CD8-positive, alpha-beta memory T cell (primary cell): ENCODE measurements at regions not wholly inside any gene's neighbourhood (a gene's known extent, or its start where the extent isn't known, plus 50 kb on each side); places are given as distances from the start of the nearest gene placed in this dataset.

Source experiments
- CTCF ChIA-PET: fragments of 350-600 bp; sonication (Branson Sonifier 250); formaldehyde crosslinking; loops from one replicate; lab custom pipeline; 2021; ENCODE audit warnings: antibody characterized with exemption; lab: Charles Lee
- POLR2A ChIA-PET: fragments of 350-600 bp; sonication (Branson Sonifier 250); formaldehyde crosslinking; loops from one replicate; lab custom pipeline; 2021; ENCODE audit warnings: antibody characterized with exemption; lab: Charles Lee
- DNase-seq, 5 donors: peaks; one replicate each; pipeline versions ENCODE4 v3.0.0 to v3.0.0-alpha.2; 2020 to 2022; ENCODE audit warnings: mixed read lengths in 1 of 5
- H3K27ac ChIP-seq: one replicate; pipeline ENCODE4 v1.7.0; 2013; ENCODE audit warnings: low read depth, mild to moderate bottlenecking, low read length, moderate library complexity
- H3K27me3 ChIP-seq: 2 replicates; pipeline ENCODE4 v1.7.0; 2013; ENCODE audit warnings: low read length, mild to moderate bottlenecking; ENCODE audit not compliant: insufficient read depth, poor library complexity, severe bottlenecking
- H3K36me3 ChIP-seq: 2 replicates; pipeline ENCODE4 v1.7.0; 2013; ENCODE audit warnings: mild to moderate bottlenecking, low read length, moderate library complexity; ENCODE audit not compliant: insufficient read depth
- H3K4me1 ChIP-seq: 2 replicates; pipeline ENCODE4 v1.7.0; 2013; ENCODE audit warnings: mild to moderate bottlenecking, low read length, moderate library complexity; ENCODE audit not compliant: insufficient read depth
- H3K4me3 ChIP-seq: 2 replicates; pipeline ENCODE4 v1.7.0; 2013; ENCODE audit warnings: mild to moderate bottlenecking, low read length
- H3K9me3 ChIP-seq: 2 replicates; pipeline ENCODE4 v1.7.0; 2013; ENCODE audit warnings: mild to moderate bottlenecking, low read length
- H3K27ac Mint-ChIP-seq, 8 donors: one replicate each; pipeline ENCODE4 v1.8.0; 2020 to 2021; ENCODE audit warnings: mixed read lengths in 8 of 8, mild to moderate bottlenecking in 6 of 8, inconsistent platforms in 3 of 8, moderate library complexity in 3 of 8
- H3K27me3 Mint-ChIP-seq, 2 donors: one replicate each; pipeline ENCODE4 v1.8.0; 2020 to 2021; ENCODE audit warnings: mixed read lengths in 2 of 2, mild to moderate bottlenecking in 1 of 2, moderate library complexity in 1 of 2
- H3K36me3 Mint-ChIP-seq, 3 donors: one replicate each; pipeline ENCODE4 v1.8.0; 2020 to 2021; ENCODE audit warnings: mixed read lengths in 3 of 3, inconsistent platforms in 1 of 3, mild to moderate bottlenecking in 1 of 3
- H3K4me1 Mint-ChIP-seq, 3 donors: one replicate each; pipeline ENCODE4 v1.8.0; 2020 to 2021; ENCODE audit warnings: mixed read lengths in 3 of 3, inconsistent platforms in 1 of 3, mild to moderate bottlenecking in 1 of 3
- H3K4me3 Mint-ChIP-seq, 7 donors: one replicate each; pipeline ENCODE4 v1.8.0; 2020 to 2021; ENCODE audit warnings: mixed read lengths in 7 of 7, mild to moderate bottlenecking in 6 of 7, moderate library complexity in 4 of 7, inconsistent platforms in 2 of 7
- H3K9me3 Mint-ChIP-seq, 5 donors: one replicate each; pipeline ENCODE4 v1.8.0; 2020 to 2022; ENCODE audit warnings: mixed read lengths in 5 of 5, mild to moderate bottlenecking in 3 of 5, moderate library complexity in 2 of 5, inconsistent platforms in 1 of 5

DNA sequence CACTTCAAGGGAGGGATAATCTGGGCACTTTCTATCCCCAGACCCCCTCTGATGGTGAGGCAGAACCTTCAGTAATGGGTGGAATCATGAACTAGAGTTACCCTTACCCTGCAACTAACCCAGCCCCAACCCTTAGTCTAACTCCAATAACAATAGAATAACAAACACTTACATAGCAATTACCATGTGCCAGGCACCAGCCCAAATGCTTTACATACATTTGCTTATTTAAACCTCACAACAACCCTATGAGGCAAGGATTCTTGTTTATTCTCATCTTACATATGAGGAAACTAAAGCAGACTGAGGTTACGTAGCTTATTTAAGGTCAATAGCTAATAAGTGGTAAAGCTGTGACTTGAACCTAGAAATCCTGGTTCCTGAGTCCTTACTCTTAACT, 132.8 kb downstream of the CYP26B1 start:
- Mint-ChIP-seq H3K27me3 (no peaks in the 10 kb centered on the region), H3K4me1 (no peaks in the 10 kb centered on the region), H3K36me3 (no peaks in the 10 kb centered on the region), H3K27ac (no peak overlapping the region), H3K9me3 (peaks cover 0 to 2% (median 0%) of the 10 kb centered on the region in 5 donors), H3K4me3 (no peak overlapping the region)
- DNase-seq: no peak
- no peaks in the 10 kb centered on the region for H3K9me3 ChIP-seq
- H3K4me1 ChIP-seq: no peaks in the 10 kb centered on the region
- no peaks in the 10 kb centered on the region for H3K36me3 ChIP-seq
- H3K27ac ChIP-seq: no peak overlapping the region
- POLR2A ChIA-PET: no interaction called here
- CTCF ChIA-PET: no interaction called here
- H3K4me3 ChIP-seq: no peak overlapping the region
- H3K27me3 ChIP-seq: no peaks in the 10 kb centered on the region

DNA sequence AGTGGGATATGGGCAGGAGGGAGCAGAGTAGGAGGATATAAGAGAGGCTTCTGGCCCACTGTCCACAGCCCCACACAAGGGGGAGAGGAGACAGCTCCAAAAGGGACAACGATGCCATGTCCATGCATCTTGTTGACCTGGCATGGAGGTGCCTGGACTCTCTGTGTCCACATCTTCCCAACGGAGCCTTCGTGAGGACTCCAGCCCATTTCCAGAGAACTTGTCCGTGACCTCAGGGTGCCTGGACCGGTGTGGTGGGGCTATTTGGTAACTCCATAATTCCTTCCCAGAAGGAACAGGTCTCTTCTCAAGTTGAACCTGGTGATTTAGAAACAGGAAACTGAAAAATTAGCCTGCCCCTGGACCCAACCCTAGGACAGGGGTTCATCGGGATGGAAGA, 133.9 kb downstream of the CYP26B1 start:
- DNase-seq: no peak
- Mint-ChIP-seq H3K27ac (no peak overlapping the region), H3K9me3 (peaks cover 0 to 2% (median 0%) of the 10 kb centered on the region in 5 donors), H3K36me3 (no peaks in the 10 kb centered on the region), H3K27me3 (peaks cover 0 to 3% of the 10 kb centered on the region in 2 donors), H3K4me1 (no peaks in the 10 kb centered on the region), H3K4me3 (no peak overlapping the region)
- Histone ChIP-seq H3K9me3 (no peaks in the 10 kb centered on the region), H3K4me1 (no peaks in the 10 kb centered on the region), H3K27me3 (no peaks in the 10 kb centered on the region), H3K4me3 (no peak overlapping the region), H3K36me3 (no peaks in the 10 kb centered on the region), H3K27ac (no peak overlapping the region)
- POLR2A ChIA-PET: no interaction called here
- CTCF ChIA-PET: no interaction called here

DNA sequence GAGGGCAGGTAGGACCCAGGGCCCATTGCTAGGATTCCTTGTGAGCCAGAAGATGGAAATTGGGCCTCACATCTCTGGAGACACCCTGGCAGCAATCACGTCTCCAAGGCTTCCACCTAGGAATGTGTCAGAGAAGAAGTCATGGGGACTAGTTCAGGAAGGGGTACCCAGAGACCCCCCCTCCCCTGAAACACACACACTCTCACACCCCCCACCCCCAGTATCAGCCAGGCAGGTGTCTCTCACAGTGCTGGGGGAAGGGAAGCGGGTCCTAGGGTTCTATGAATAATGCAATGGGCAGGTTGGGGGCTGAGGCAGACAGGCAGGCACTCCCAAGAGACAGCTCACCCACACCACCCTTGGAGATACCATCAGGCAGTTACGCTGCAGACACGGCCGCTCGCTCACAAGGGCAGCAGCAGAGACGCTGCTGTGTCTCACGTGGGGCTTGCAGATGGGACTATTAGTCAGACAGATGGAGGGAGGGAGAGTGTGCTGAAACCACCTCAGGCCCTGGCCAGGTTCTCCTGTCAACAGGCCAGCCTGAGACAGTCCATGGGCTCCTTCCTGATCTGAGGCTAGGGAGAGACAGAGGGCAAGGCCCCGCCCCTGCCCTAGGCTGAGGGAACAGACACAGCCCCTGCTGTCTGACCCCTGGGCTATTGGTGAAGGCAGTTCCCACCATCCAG, 134.6 kb downstream of the CYP26B1 start:
- no peak overlapping the region for H3K27ac ChIP-seq
- H3K27me3 ChIP-seq: no peaks in the 10 kb centered on the region
- Mint-ChIP-seq H3K36me3 (no peaks in the 10 kb centered on the region), H3K27ac (no peak overlapping the region), H3K9me3 (peaks cover 0 to 2% (median 0%) of the 10 kb centered on the region in 5 donors), H3K4me1 (no peaks in the 10 kb centered on the region), H3K4me3 (no peak overlapping the region), H3K27me3 (peaks cover 0 to 3% of the 10 kb centered on the region in 2 donors)
- no peaks in the 10 kb centered on the region for H3K36me3 ChIP-seq
- ChIA-PET CTCF (no interaction called here), POLR2A (no interaction called here)
- H3K4me3 ChIP-seq: no peak overlapping the region
- DNase-seq: no peak
- H3K4me1 ChIP-seq: no peaks in the 10 kb centered on the region
- no peaks in the 10 kb centered on the region for H3K9me3 ChIP-seq

DNA sequence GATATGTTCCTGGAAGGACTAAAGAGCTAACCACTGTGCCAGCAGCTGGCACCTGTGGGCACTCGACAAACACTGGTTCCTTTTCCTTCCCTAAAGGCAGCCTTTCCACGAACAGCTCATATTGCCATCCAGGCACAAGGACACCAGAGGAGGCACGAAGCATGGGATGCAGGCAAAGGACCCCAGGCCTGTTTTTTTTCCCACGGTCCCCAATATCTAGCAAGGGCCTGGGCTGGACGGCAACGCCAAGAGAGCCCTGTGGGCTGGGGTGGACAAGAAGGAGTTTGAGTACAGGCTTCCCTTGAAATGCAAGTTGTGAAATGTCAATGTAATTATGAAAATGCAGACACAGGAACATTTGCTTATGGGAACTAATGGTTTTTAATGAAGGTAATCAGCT, 135.9 kb downstream of the CYP26B1 start:
- H3K9me3 ChIP-seq: no peaks in the 10 kb centered on the region
- H3K36me3 ChIP-seq: no peaks in the 10 kb centered on the region
- no peak overlapping the region for H3K4me3 ChIP-seq
- no peaks in the 10 kb centered on the region for H3K4me1 ChIP-seq
- no peaks in the 10 kb centered on the region for H3K27me3 ChIP-seq
- peaks cover 0 to 3% of the 10 kb centered on the region in 2 donors for H3K27me3 Mint-ChIP-seq
- H3K4me1 Mint-ChIP-seq: no peaks in the 10 kb centered on the region
- no peak overlapping the region for H3K27ac Mint-ChIP-seq
- ChIA-PET POLR2A (no interaction called here), CTCF (no interaction called here)
- no peak overlapping the region for H3K4me3 Mint-ChIP-seq
- no peaks in the 10 kb centered on the region for H3K36me3 Mint-ChIP-seq
- no peak for DNase-seq
- no peak overlapping the region for H3K27ac ChIP-seq
- peaks cover 0 to 2% (median 0%) of the 10 kb centered on the region in 5 donors for H3K9me3 Mint-ChIP-seq

DNA sequence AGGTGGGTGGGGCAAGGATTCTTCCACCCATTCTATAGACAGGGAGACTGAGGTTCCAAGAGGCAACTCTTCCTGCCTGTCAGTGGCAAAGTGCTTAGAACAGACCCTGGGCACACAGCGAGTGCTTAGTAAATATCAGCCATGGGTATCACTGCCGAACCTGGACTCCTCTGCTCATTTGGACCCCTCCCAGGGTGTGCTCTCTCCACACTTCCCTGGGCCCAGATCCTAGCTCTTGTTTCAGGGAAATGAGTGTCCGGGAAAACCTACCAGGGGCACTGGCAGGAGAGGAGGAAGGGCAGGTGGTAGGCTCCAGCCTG, 136.3 kb downstream of the CYP26B1 start:
- Histone ChIP-seq H3K9me3 (no peaks in the 10 kb centered on the region), H3K36me3 (no peaks in the 10 kb centered on the region), H3K4me3 (no peak overlapping the region), H3K27ac (no peak overlapping the region), H3K27me3 (no peaks in the 10 kb centered on the region), H3K4me1 (no peaks in the 10 kb centered on the region)
- Mint-ChIP-seq H3K36me3 (no peaks in the 10 kb centered on the region), H3K27ac (no peak overlapping the region), H3K4me1 (no peaks in the 10 kb centered on the region), H3K9me3 (peaks cover 0 to 2% (median 0%) of the 10 kb centered on the region in 5 donors), H3K27me3 (peaks cover 0 to 3% of the 10 kb centered on the region in 2 donors), H3K4me3 (no peak overlapping the region)
- CTCF ChIA-PET: no interaction called here
- POLR2A ChIA-PET: no interaction called here
- DNase-seq: no peak

DNA sequence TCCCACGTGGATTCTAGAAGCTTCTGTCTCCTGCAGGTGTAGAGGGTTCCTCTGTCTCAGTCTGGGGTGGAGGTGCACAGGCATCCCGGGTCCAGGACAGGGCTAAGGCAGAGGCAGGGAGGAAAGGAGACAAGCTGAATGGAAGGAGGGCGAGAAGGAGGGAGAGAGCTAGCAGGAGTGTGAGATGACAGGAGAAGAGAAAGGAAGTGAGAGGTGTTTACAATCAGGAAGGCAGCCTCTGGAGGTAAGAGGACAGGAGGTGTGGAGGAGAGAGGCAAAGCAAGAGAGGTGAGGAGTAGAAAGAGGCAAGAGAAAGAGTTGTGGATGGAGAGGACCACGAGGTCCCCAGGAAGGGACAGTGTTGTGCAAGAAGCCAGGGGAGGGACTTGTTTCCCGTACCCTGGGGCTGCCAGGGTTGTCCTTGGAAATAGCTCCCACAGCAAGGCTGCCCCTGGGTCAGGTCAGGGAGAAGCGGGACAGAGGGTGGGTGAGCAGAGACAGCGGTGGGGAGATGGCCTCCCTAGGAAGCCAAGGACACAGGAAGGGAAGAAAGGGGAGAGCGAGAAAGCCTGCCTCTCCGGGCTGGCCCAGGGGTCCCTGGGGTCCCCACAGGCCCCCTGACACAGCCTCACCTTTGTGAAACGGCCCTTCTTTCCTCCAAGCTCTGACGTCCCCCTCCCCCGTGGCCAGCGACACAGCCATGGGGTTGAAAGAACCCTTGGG, 136.9 kb downstream of the CYP26B1 start:
- no peak overlapping the region for H3K4me3 ChIP-seq
- no peak overlapping the region for H3K4me3 Mint-ChIP-seq
- peaks cover 0 to 3% of the 10 kb centered on the region in 2 donors for H3K27me3 Mint-ChIP-seq
- peaks cover 0 to 2% (median 0%) of the 10 kb centered on the region in 5 donors for H3K9me3 Mint-ChIP-seq
- H3K36me3 Mint-ChIP-seq: no peaks in the 10 kb centered on the region
- no peak overlapping the region for H3K27ac ChIP-seq
- ChIA-PET CTCF (no interaction called here), POLR2A (no interaction called here)
- no peaks in the 10 kb centered on the region for H3K4me1 ChIP-seq
- H3K4me1 Mint-ChIP-seq: no peaks in the 10 kb centered on the region
- H3K27ac Mint-ChIP-seq: no peak overlapping the region
- no peaks in the 10 kb centered on the region for H3K36me3 ChIP-seq
- DNase-seq: no peak
- no peaks in the 10 kb centered on the region for H3K27me3 ChIP-seq
- no peaks in the 10 kb centered on the region for H3K9me3 ChIP-seq

DNA sequence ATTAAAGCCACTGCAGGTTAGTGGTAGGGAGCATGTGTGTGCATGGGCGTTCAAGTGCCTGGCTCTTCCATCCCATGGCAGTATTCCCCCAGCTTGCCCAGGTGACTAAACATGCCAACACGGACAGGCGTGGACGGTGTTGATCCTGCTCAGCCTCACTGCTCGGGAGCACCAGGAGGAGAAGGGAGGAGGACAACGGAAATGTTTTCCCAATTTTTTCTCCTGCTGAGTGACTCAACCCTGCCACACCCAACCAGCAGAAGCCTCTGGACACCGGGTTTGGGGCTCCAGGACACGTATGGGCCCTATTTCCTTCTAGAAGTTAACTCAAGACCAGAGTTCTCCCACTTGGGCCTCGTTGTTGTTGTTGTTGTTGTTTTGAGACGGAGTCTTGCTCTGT, 139.1 kb downstream of the CYP26B1 start:
- no peak overlapping the region for H3K4me3 Mint-ChIP-seq
- peaks cover 0 to 2% (median 0%) of the 10 kb centered on the region in 5 donors for H3K9me3 Mint-ChIP-seq
- CTCF ChIA-PET: no interaction called here
- DNase-seq: no peak
- Histone ChIP-seq H3K9me3 (no peaks in the 10 kb centered on the region), H3K4me3 (no peak overlapping the region), H3K4me1 (no peaks in the 10 kb centered on the region), H3K27me3 (no peaks in the 10 kb centered on the region), H3K36me3 (no peaks in the 10 kb centered on the region), H3K27ac (no peak overlapping the region)
- H3K36me3 Mint-ChIP-seq: no peaks in the 10 kb centered on the region
- H3K4me1 Mint-ChIP-seq: no peaks in the 10 kb centered on the region
- no peak overlapping the region for H3K27ac Mint-ChIP-seq
- POLR2A ChIA-PET: no interaction called here
- H3K27me3 Mint-ChIP-seq: peaks cover 0 to 3% of the 10 kb centered on the region in 2 donors

DNA sequence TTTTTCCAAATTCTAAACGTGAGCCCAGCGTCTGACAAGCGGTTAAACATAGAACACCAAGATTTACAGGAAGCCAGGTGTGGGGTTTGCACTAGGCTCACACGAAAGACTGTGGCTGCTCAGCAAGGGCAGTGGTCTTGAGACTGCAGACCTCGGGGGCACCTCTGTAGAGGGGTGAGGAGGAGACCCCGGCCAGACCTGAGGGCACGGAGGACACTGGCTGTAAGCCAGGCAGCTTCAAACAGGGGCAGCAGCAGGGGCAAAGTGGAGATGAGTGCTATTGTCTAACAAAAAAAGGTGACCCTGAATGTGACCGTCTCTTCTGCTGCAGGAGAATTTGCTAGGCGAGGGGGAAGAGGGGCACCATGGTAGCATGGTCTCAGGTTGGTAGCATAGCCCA, 140.3 kb downstream of the CYP26B1 start:
- POLR2A ChIA-PET: no interaction called here
- H3K27ac Mint-ChIP-seq: no peak overlapping the region

More for the DNA sequence above, 140.3 kb downstream of the CYP26B1 start:
- CTCF ChIA-PET: no interaction called here
- H3K9me3 ChIP-seq: no peaks in the 10 kb centered on the region
- no peaks in the 10 kb centered on the region for H3K36me3 ChIP-seq
- Mint-ChIP-seq H3K4me1 (no peaks in the 10 kb centered on the region), H3K27me3 (peaks cover 2 to 8% of the 10 kb centered on the region in 2 donors), H3K36me3 (no peaks in the 10 kb centered on the region), H3K4me3 (no peak overlapping the region), H3K9me3 (no peaks in the 10 kb centered on the region)
- H3K27me3 ChIP-seq: no peaks in the 10 kb centered on the region
- H3K4me3 ChIP-seq: no peak overlapping the region
- H3K4me1 ChIP-seq: no peaks in the 10 kb centered on the region
- no peak for DNase-seq
- H3K27ac ChIP-seq: no peak overlapping the region
